ENCODE measurements at regions not wholly inside any gene's neighbourhood (a gene's known extent, or its start where the extent isn't known, plus 50 kb on each side); places are given as distances from the start of the nearest gene placed in this dataset.

DNA sequence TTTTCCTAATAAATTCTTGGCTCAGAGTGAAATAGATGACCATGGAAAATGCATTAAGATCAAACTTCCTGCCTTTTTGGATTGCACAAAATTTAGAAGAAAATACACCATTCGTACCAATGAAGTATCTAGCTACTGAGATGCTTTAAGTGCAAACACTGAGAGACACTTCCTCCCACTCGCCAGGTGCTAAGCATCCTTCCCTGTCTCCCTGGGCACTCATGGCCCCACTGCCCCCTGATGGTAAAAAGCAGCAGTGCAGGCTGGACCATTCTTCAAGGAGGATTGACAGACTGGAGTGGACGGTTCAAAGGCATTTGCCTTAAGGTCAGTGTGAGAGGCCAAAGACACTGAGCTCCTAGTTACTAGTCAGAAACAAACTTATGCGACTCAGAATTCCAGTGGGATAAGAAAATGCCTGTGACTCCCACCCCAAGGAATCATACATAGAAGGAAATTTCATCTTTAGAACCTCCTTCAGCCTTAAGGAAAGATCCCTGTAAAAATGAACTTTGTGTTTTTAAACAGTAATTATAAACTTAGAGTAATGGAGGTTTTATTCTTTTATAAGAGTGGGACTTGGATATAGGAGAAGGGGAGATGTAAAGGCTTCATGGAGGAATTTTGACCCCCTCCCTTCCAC, 86.0 kb upstream of the SLC30A5 start (continued):
- TF ChIP-seq PBX3 (CRISPR knock-in tag; IDR thresholded peaks at IDR 0.05) (no peak), ZNF701 (tag by site-specific recombination; IDR thresholded peaks at IDR 0.05) (no peak), ZNF121 (tag by site-specific recombination; IDR thresholded peaks at IDR 0.05) (no peak), GLIS2 (tag by site-specific recombination; IDR thresholded peaks at IDR 0.05) (no peak), ZNF792 (tag by site-specific recombination; IDR thresholded peaks at IDR 0.05) (no peak)

DNA sequence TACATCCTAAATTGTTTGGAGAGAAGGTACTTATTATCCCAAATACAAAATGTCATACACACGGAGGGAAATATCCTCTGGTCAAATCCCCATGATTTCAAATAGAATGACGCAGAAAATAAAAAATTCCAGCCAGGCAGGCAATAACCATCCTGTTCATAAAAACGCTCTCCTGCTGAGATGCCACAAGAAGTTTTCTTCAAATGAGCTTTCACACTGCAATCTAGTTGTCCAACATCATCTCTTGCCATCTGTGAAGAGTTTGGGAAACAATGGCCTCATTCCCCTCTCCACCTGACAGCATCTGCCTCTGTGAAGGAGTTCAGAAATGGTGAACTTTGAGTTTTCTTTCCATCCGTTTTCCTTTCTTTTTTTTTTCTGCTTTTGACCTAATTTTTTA, 83.3 kb upstream of the SLC30A5 start:
- H3K9me3 ChIP-seq (ENCODE audit: control insufficient read depth, insufficient read depth, low read depth, low read length): no peaks in the 10 kb centered on the region
- ChIA-PET POLR2A (no interaction called here), CTCF (interaction anchor here (0.6 kb wide), 1 partner anchor 164 kb away, joined by 4 read pairs; no protein-coding TSS in a partner anchor)
- H3K4me3 ChIP-seq (ENCODE audit: low read depth, low read length): no peak overlapping the region
- H3K36me3 ChIP-seq (ENCODE audit: control insufficient read depth in 2 of 2, insufficient read depth in 1 of 2, low read length in 2 of 2): no peaks in the 10 kb centered on the region
- 0 out of 2 replicates have a peak, but pooled peaks cover 2% of the 10 kb centered on the region for H3K4me1 ChIP-seq (ENCODE audit: control insufficient read depth, insufficient read depth, low read length)
- no peak for TF ChIP-seq INSM2 (tag by site-specific recombination; IDR thresholded peaks at IDR 0.05)
- TF ChIP-seq, protein P1, sequence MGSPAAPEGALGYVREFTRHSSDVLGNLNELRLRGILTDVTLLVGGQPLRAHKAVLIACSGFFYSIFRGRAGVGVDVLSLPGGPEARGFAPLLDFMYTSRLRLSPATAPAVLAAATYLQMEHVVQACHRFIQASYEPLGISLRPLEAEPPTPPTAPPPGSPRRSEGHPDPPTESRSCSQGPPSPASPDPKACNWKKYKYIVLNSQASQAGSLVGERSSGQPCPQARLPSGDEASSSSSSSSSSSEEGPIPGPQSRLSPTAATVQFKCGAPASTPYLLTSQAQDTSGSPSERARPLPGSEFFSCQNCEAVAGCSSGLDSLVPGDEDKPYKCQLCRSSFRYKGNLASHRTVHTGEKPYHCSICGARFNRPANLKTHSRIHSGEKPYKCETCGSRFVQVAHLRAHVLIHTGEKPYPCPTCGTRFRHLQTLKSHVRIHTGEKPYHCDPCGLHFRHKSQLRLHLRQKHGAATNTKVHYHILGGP (tag by site-specific recombination; IDR thresholded peaks at IDR 0.05): no peak
- TF ChIP-seq, protein P2, sequence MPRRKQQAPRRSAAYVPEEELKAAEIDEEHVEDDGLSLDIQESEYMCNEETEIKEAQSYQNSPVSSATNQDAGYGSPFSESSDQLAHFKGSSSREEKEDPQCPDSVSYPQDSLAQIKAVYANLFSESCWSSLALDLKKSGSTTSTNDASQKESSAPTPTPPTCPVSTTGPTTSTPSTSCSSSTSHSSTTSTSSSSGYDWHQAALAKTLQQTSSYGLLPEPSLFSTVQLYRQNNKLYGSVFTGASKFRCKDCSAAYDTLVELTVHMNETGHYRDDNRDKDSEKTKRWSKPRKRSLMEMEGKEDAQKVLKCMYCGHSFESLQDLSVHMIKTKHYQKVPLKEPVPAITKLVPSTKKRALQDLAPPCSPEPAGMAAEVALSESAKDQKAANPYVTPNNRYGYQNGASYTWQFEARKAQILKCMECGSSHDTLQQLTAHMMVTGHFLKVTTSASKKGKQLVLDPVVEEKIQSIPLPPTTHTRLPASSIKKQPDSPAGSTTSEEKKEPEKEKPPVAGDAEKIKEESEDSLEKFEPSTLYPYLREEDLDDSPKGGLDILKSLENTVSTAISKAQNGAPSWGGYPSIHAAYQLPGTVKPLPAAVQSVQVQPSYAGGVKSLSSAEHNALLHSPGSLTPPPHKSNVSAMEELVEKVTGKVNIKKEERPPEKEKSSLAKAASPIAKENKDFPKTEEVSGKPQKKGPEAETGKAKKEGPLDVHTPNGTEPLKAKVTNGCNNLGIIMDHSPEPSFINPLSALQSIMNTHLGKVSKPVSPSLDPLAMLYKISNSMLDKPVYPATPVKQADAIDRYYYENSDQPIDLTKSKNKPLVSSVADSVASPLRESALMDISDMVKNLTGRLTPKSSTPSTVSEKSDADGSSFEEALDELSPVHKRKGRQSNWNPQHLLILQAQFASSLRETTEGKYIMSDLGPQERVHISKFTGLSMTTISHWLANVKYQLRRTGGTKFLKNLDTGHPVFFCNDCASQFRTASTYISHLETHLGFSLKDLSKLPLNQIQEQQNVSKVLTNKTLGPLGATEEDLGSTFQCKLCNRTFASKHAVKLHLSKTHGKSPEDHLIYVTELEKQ (tag by site-specific recombination; IDR thresholded peaks at IDR 0.05; ENCODE audit: borderline replicate concordance): no peak
- TF ChIP-seq PRDM2 (tag by site-specific recombination; IDR thresholded peaks at IDR 0.05; ENCODE audit: borderline replicate concordance): no peak
- TF ChIP-seq GLI4 (tag by site-specific recombination; IDR thresholded peaks at IDR 0.05): no peak
- TF ChIP-seq, protein P3, sequence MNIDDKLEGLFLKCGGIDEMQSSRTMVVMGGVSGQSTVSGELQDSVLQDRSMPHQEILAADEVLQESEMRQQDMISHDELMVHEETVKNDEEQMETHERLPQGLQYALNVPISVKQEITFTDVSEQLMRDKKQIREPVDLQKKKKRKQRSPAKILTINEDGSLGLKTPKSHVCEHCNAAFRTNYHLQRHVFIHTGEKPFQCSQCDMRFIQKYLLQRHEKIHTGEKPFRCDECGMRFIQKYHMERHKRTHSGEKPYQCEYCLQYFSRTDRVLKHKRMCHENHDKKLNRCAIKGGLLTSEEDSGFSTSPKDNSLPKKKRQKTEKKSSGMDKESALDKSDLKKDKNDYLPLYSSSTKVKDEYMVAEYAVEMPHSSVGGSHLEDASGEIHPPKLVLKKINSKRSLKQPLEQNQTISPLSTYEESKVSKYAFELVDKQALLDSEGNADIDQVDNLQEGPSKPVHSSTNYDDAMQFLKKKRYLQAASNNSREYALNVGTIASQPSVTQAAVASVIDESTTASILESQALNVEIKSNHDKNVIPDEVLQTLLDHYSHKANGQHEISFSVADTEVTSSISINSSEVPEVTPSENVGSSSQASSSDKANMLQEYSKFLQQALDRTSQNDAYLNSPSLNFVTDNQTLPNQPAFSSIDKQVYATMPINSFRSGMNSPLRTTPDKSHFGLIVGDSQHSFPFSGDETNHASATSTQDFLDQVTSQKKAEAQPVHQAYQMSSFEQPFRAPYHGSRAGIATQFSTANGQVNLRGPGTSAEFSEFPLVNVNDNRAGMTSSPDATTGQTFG (tag by site-specific recombination; IDR thresholded peaks at IDR 0.05; ENCODE audit: borderline replicate concordance): no peak
- no peak for TF ChIP-seq FEZF1 (tag by site-specific recombination; IDR thresholded peaks at IDR 0.05)
- TF ChIP-seq ZNF146 (tag by site-specific recombination; IDR thresholded peaks at IDR 0.05): no peak
- TF ChIP-seq, protein P4, sequence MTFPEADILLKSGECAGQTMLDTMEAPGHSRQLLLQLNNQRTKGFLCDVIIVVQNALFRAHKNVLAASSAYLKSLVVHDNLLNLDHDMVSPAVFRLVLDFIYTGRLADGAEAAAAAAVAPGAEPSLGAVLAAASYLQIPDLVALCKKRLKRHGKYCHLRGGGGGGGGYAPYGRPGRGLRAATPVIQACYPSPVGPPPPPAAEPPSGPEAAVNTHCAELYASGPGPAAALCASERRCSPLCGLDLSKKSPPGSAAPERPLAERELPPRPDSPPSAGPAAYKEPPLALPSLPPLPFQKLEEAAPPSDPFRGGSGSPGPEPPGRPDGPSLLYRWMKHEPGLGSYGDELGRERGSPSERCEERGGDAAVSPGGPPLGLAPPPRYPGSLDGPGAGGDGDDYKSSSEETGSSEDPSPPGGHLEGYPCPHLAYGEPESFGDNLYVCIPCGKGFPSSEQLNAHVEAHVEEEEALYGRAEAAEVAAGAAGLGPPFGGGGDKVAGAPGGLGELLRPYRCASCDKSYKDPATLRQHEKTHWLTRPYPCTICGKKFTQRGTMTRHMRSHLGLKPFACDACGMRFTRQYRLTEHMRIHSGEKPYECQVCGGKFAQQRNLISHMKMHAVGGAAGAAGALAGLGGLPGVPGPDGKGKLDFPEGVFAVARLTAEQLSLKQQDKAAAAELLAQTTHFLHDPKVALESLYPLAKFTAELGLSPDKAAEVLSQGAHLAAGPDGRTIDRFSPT (tag by site-specific recombination; IDR thresholded peaks at IDR 0.05): no peak
- no peak for TF ChIP-seq ZNF660 (tag by site-specific recombination; IDR thresholded peaks at IDR 0.05)
- no peak overlapping the region for H3K27ac ChIP-seq (ENCODE audit: extremely low read depth, low read depth, low read length)
